ENCODE measurements at regions not wholly inside any gene's neighbourhood (a gene's known extent, or its start where the extent isn't known, plus 50 kb on each side); places are given as distances from the start of the nearest gene placed in this dataset.

DNA sequence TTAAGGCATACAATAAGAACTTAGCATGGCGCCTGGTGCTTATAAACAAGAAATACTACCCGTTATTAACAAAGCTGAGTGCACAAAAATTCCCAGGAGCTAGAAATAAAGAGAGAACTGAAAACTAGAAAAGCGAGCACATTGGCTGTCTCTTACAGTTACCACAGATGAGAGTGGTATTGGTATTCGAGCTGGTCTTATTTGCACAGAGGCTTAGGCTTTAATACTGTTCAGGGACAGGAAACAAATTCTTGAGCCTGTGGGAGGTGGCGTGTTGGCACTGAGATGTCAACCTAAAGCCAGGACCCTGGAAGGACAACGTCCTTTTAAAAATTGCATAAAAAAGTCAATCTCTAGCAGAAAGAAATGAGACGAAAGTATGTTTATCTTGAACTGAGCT, 67.3 kb upstream of the IGFBP2 start:
- Histone ChIP-seq H3K4me3 (replicated peaks in 1 of 3; ENCODE audit: low read depth in 2 of 3, low read length in 3 of 3) (no peak overlapping the region), H4K20me1 (ENCODE audit: insufficient read depth, low read length) (no peaks in the 10 kb centered on the region), H3K36me3 (replicated peaks in 1 of 2; ENCODE audit: control insufficient read depth in 1 of 2, insufficient read depth in 2 of 2, low read length in 2 of 2) (no peaks in the 10 kb centered on the region), H3K4me2 (replicated peaks; ENCODE audit: extremely low read depth, low read length, poor library complexity, severe bottlenecking) (no peak overlapping the region), H2AFZ (ENCODE audit: insufficient read depth, low read depth, low read length, poor library complexity, severe bottlenecking) (no peak overlapping the region), H3K4me1 (ENCODE audit: control insufficient read depth in 1 of 2, insufficient read depth in 2 of 2, low read length in 2 of 2) (no peaks in the 10 kb centered on the region), H3K27ac (ENCODE audit: low read depth in 1 of 2, low read length in 2 of 2) (no peak overlapping the region), H3K79me2 (ENCODE audit: insufficient read depth, low read length) (no peaks in the 10 kb centered on the region), H3K9me3 (replicated peaks in 1 of 2; ENCODE audit: control insufficient read depth in 1 of 2, insufficient read depth in 1 of 2, low read length in 2 of 2) (no peaks in the 10 kb centered on the region), H3K9ac (ENCODE audit: insufficient read depth, low read length, poor library complexity, severe bottlenecking) (no peak overlapping the region), H3K27me3 (ENCODE audit: control insufficient read depth in 2 of 2, insufficient read depth in 2 of 2, low read length in 2 of 2) (no peaks in the 10 kb centered on the region)
- DNase-seq: no peak
- intact Hi-C loops (cut with micrococcal nuclease): no loop called here
- peaks cover 5 to 8% (median 6%) of the 10 kb centered on the region in 3 donors for H3K27me3 Mint-ChIP-seq (ENCODE audit: low read depth in 3 of 3)
- TF ChIP-seq, protein P1, sequence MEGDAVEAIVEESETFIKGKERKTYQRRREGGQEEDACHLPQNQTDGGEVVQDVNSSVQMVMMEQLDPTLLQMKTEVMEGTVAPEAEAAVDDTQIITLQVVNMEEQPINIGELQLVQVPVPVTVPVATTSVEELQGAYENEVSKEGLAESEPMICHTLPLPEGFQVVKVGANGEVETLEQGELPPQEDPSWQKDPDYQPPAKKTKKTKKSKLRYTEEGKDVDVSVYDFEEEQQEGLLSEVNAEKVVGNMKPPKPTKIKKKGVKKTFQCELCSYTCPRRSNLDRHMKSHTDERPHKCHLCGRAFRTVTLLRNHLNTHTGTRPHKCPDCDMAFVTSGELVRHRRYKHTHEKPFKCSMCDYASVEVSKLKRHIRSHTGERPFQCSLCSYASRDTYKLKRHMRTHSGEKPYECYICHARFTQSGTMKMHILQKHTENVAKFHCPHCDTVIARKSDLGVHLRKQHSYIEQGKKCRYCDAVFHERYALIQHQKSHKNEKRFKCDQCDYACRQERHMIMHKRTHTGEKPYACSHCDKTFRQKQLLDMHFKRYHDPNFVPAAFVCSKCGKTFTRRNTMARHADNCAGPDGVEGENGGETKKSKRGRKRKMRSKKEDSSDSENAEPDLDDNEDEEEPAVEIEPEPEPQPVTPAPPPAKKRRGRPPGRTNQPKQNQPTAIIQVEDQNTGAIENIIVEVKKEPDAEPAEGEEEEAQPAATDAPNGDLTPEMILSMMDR (IDR thresholded peaks at IDR 0.05): no peak
- no peaks in the 10 kb centered on the region for H3K4me1 Mint-ChIP-seq
- H3K27ac Mint-ChIP-seq: no peak overlapping the region
- 94% methylated on average over 3 of the region's 7 CpGs for WGBS (ENCODE audit: insufficient coverage)
- H3K4me3 Mint-ChIP-seq: no peak overlapping the region
- H3K36me3 Mint-ChIP-seq: no peaks in the 10 kb centered on the region
- H3K9me3 Mint-ChIP-seq: peaks cover 0 to 9% (median 3%) of the 10 kb centered on the region in 7 donors

DNA sequence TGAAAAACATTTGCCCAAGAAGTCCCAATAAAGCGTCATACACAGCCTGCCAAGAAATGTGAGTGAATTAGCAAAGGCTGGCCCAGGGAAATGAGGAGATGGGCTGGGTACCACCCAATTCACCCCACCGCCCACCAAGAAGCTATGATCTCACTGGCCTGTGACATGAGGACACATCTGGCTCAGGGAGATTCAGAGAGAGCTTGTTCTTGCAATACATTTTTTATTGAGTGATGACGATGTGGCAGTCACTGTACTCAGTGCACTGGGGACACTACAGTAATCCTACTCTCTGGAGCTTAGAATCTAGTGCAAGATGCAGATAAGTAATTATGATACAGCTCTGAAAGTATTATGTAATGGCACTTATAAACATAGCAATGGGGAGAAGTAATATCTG, 64.6 kb upstream of the IGFBP2 start:
- DNase-seq: no peak
- H3K27me3 ChIP-seq (ENCODE audit: control insufficient read depth in 2 of 2, insufficient read depth in 2 of 2, low read length in 2 of 2): no peaks in the 10 kb centered on the region
- intact Hi-C loops (cut with micrococcal nuclease): no loop called here
- H3K4me3 ChIP-seq (replicated peaks in 1 of 3; ENCODE audit: low read depth in 2 of 3, low read length in 3 of 3): no peak overlapping the region
- H4K20me1 ChIP-seq (ENCODE audit: insufficient read depth, low read length): no peaks in the 10 kb centered on the region
- Mint-ChIP-seq H3K27me3 (ENCODE audit: low read depth in 3 of 3) (peaks cover 0 to 8% (median 6%) of the 10 kb centered on the region in 3 donors), H3K4me1 (no peaks in the 10 kb centered on the region), H3K27ac (no peak overlapping the region), H3K9me3 (peaks cover 0 to 12% (median 3%) of the 10 kb centered on the region in 7 donors), H3K4me3 (no peak overlapping the region), H3K36me3 (no peaks in the 10 kb centered on the region)
- no peaks in the 10 kb centered on the region for H3K79me2 ChIP-seq (ENCODE audit: insufficient read depth, low read length)
- WGBS (ENCODE audit: insufficient coverage): 100% methylated on average over 1 of the region's 3 CpGs
- H3K4me2 ChIP-seq (replicated peaks; ENCODE audit: extremely low read depth, low read length, poor library complexity, severe bottlenecking): no peak overlapping the region
- H3K9me3 ChIP-seq (replicated peaks in 1 of 2; ENCODE audit: control insufficient read depth in 1 of 2, insufficient read depth in 1 of 2, low read length in 2 of 2): no peaks in the 10 kb centered on the region
- H3K36me3 ChIP-seq (replicated peaks in 1 of 2; ENCODE audit: control insufficient read depth in 1 of 2, insufficient read depth in 2 of 2, low read length in 2 of 2): no peaks in the 10 kb centered on the region
- no peak overlapping the region for H3K27ac ChIP-seq (ENCODE audit: low read depth in 1 of 2, low read length in 2 of 2)
- no peaks in the 10 kb centered on the region for H3K4me1 ChIP-seq (ENCODE audit: control insufficient read depth in 1 of 2, insufficient read depth in 2 of 2, low read length in 2 of 2)
- no peak overlapping the region for H2AFZ ChIP-seq (ENCODE audit: insufficient read depth, low read depth, low read length, poor library complexity, severe bottlenecking)
- TF ChIP-seq, protein P1 (IDR thresholded peaks at IDR 0.05): no peak
- H3K9ac ChIP-seq (ENCODE audit: insufficient read depth, low read length, poor library complexity, severe bottlenecking): no peak overlapping the region

All from CD14-positive monocyte (primary cell).